ENCODE measurements at regions not wholly inside any gene's neighbourhood (a gene's known extent, or its start where the extent isn't known, plus 50 kb on each side); places are given as distances from the start of the nearest gene placed in this dataset.

GRCh38 chr7:45973725-45974532 is 52.9 kb upstream of the IGFBP3 start:
- DNase-seq (ENCODE audit: low read depth in 2 of 2), result no peak

- DNase-seq (ENCODE audit: low read depth in 2 of 2), result no peak
Observed at GRCh38 chr7:45972629-45973312, 51.7 kb upstream of the IGFBP3 start.

- no peak for DNase-seq (ENCODE audit: low read depth in 2 of 2)
Observed at GRCh38 chr7:45971661-45972175, 50.6 kb upstream of the IGFBP3 start.

GRCh38 chr7:45971171-45971570 is 50.1 kb upstream of the IGFBP3 start:
- no peak for DNase-seq (ENCODE audit: low read depth in 2 of 2)
